PFSK-1 (cell line): ENCODE measurements at regions not wholly inside any gene's neighbourhood (a gene's known extent, or its start where the extent isn't known, plus 50 kb on each side); places are given as distances from the start of the nearest gene placed in this dataset.

ENCODE experiments used
- FOXP2 ChIP-seq: optimal IDR thresholded peaks from 2 replicates; pipeline ENCODE3; 2011; ENCODE audit warnings: borderline replicate concordance, control low read depth, inconsistent platforms; ENCODE audit not compliant: insufficient read depth; ENCODE audit errors: extremely low read length, extremely low read depth
- POLR2AphosphoS5 ChIP-seq: IDR thresholded peaks from 2 replicates; pipeline ENCODE4 v1.6.1; 2012; ENCODE audit warnings: low read depth, mild to moderate bottlenecking, control low read depth, low read length, moderate library complexity
- SIN3A ChIP-seq: IDR thresholded peaks from 2 replicates; pipeline ENCODE4 v1.6.1; 2012; ENCODE audit warnings: mild to moderate bottlenecking, low read length, moderate library complexity, borderline replicate concordance; ENCODE audit not compliant: insufficient read depth
- TAF1 ChIP-seq: IDR thresholded peaks from 2 replicates; pipeline ENCODE4 v1.6.1; 2012; ENCODE audit warnings: low read length, control low read depth, borderline replicate concordance; ENCODE audit not compliant: insufficient read depth
- TF ChIP-seq, protein P1 (sequence below), 2 experiments: IDR thresholded peaks; 2 replicates each; pipeline versions ENCODE4 v1.6.1 to v1.8.0; 2011 to 2012; ENCODE audit warnings: low read depth in 2 of 2, low read length in 2 of 2, control low read depth in 1 of 2, inconsistent platforms in 1 of 2, mild to moderate bottlenecking in 1 of 2, moderate library complexity in 1 of 2; ENCODE audit not compliant: insufficient read depth in 1 of 2

DNA sequence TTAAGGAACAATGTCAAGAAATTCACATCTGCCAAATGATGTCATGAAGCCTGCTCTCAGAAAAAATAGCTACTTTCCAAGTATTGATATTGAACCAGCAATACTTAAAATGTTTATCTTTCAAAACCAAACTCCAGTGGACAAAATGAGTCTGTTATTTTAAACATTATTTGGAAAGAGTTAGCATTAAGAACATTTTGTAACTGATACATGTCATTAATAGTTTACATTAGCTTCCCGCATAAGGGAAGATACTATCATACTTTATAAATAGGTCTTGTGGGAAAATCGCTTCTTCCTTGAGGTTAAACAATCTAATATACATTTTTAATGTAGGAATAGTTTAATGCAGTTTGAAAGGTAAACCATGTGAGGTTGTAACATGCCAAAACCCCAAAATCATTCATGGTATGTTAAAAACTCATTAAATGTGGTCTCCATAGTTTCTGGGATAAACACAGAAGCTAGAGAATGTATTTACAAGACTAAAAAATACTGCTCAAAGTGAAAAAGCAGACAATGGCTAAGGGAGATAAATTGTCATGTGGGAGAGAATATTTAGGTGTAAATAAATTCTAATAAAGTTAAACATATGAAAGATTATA lies 73.4 kb upstream of the ATP2B1 start:
- TF ChIP-seq POLR2AphosphoS5 = no peak
- no peak for TF ChIP-seq FOXP2

DNA sequence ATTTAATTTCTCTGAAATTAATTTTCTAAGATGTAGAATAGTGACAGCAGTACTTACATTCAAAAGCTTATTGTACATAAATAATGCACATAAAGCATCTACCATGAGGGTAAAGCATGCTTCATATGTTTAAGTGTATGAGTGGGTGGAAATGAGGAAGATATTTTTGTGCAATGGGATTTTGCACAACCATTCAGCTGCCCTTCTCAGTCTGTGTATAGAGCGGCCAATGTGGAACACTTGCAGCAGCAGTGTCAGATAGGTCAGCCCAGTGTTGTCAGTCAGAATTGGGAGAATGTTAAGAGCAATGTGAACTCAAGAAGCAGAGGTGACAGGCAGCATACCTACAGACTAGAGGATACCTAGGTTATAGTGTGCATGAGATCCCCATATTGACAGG lies 72.5 kb upstream of the ATP2B1 start:
- no peak for TF ChIP-seq POLR2AphosphoS5
- TF ChIP-seq, protein P1, sequence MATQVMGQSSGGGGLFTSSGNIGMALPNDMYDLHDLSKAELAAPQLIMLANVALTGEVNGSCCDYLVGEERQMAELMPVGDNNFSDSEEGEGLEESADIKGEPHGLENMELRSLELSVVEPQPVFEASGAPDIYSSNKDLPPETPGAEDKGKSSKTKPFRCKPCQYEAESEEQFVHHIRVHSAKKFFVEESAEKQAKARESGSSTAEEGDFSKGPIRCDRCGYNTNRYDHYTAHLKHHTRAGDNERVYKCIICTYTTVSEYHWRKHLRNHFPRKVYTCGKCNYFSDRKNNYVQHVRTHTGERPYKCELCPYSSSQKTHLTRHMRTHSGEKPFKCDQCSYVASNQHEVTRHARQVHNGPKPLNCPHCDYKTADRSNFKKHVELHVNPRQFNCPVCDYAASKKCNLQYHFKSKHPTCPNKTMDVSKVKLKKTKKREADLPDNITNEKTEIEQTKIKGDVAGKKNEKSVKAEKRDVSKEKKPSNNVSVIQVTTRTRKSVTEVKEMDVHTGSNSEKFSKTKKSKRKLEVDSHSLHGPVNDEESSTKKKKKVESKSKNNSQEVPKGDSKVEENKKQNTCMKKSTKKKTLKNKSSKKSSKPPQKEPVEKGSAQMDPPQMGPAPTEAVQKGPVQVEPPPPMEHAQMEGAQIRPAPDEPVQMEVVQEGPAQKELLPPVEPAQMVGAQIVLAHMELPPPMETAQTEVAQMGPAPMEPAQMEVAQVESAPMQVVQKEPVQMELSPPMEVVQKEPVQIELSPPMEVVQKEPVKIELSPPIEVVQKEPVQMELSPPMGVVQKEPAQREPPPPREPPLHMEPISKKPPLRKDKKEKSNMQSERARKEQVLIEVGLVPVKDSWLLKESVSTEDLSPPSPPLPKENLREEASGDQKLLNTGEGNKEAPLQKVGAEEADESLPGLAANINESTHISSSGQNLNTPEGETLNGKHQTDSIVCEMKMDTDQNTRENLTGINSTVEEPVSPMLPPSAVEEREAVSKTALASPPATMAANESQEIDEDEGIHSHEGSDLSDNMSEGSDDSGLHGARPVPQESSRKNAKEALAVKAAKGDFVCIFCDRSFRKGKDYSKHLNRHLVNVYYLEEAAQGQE (IDR thresholded peaks at IDR 0.05; ENCODE audit: insufficient read depth in 1 of 2, low read depth in 2 of 2, low read length in 2 of 2) = no peak
- no peak for TF ChIP-seq FOXP2
- TF ChIP-seq SIN3A = no peak
- TF ChIP-seq TAF1 = no peak

DNA sequence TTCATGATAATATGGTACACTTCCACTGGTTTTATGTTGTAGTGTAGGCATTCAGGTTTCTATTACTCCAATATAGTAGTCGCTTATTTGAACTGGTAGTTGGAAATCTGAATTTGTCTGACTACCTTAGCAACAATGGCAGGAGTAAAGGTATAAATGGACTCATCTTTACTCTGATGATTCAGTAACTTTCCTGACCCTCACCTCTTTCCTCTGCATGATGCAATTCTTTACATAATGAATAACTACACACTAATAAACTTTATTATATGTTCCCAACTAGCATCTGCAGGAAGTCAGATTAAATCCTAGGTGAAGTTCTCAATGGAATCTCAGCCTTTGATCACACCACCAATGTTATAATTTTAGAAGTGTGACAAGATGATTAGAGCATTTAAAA lies 70.5 kb upstream of the ATP2B1 start:
- TF ChIP-seq, protein P1 (IDR thresholded peaks at IDR 0.05; ENCODE audit: insufficient read depth in 1 of 2, low read depth in 2 of 2, low read length in 2 of 2) = no peak
- TF ChIP-seq TAF1 (no peak), SIN3A (no peak), POLR2AphosphoS5 (no peak), FOXP2 (no peak)

DNA sequence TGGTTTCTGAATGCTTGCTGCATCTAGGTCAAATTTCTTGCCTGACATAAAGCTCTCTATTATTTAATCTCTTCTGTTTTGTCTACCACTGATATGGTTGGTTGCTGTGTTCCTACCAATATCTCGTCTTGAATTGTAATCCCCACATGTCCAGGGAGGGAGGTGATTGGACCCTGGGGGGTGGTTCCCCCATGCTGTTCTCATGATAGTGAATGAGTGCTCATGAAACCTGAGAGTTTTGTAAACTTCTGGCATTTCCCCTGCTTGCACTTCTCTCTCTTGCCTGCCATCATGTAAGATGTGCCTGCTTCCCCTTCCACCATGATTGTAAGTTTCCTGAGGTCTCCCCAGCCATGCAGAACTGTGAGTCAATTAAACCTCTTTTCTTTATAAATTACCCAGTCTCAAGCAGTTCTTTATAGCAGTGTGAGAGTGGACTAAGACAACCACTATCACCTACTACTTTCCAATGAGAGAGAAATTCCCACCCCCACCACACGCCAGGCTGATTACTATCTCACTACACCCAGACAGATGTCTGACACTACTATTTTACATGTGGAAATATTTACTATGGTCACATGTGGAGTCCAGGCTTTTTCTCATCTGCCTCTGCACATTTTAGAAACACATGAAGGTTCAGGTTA lies 69.2 kb upstream of the ATP2B1 start:
- TF ChIP-seq SIN3A (no peak), POLR2AphosphoS5 (no peak), FOXP2 (no peak), TAF1 (no peak)
- TF ChIP-seq, protein P1 (IDR thresholded peaks at IDR 0.05; ENCODE audit: insufficient read depth in 1 of 2, low read depth in 2 of 2, low read length in 2 of 2) = no peak

DNA sequence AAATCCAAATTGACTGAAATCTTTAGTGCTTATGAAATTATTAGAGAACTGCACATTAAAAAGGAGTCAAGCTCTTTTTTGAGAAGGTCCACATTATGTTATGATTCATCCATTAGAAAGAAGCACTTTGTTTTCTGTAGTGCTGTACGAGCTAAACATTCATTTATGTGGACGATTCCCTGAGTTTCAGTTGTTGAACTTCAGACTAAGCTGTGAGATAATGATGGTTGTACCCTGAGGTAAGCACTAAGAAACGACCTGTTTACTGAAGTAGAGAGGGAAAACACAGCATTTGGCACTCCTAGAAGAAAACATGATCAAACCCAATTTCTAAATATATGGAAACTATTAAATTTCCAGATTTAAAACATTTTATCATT lies 67.3 kb upstream of the ATP2B1 start:
- TF ChIP-seq FOXP2 = no peak
- TF ChIP-seq TAF1 = no peak
- TF ChIP-seq, protein P1 (IDR thresholded peaks at IDR 0.05; ENCODE audit: insufficient read depth in 1 of 2, low read depth in 2 of 2, low read length in 2 of 2) = no peak
- no peak for TF ChIP-seq SIN3A
- TF ChIP-seq POLR2AphosphoS5 = no peak
